GM19372 (cell line): ENCODE measurements at regions not wholly inside any gene's neighbourhood (a gene's known extent, or its start where the extent isn't known, plus 50 kb on each side); places are given as distances from the start of the nearest gene placed in this dataset.

Source experiments
- ATAC-seq: cut with Tn5 transposase; IDR thresholded peaks from one replicate; pipeline ENCODE4 v1.9.1; 2021; ENCODE audit warnings: mild to moderate bottlenecking, low read depth, moderate library complexity; ENCODE audit not compliant: unreplicated experiment

DNA sequence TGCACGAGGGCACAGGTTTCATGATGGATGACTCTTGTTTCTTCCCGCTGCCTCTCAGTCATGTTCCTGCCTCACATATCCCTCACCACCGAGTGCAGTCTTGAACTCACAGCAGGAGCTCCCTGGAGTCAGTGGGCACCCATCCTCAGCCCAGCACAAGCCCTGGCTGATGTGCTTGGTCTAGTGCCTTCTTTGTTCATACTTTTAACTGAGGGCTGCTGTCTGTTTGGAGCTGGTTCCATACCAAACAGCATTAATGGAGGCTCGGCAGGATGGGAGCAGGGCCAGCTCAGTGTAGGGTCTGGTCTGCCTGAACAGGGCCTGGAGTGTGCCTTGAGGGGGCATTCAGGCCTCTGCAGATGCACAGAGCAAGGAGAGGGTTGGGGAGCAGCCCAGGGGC, 54.5 kb upstream of the GLI2 start:
- no peak for ATAC-seq

- ATAC-seq: no peak
Measured at GRCh38 chr2:120681696-120682288, 53.9 kb upstream of the GLI2 start.

DNA sequence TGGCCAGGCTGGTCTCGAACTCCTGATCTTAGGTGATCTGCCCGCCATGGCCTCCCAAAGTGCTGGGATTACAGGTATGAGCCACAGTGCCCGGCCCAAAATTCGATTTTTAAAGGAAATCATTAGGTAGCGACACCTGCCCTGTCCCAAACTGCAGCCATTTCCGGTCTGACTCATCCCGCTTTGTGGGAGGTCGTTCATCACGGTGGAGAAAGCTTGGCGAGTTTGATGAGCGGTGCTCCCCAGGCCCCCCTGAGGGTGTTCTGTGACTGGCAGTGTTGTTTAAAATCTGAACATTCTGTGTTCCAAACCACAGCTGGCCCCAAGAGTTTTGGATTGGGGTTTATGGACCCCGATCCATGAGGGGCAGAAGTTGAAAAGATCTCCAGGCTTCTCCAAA, 53.0 kb upstream of the GLI2 start:
- no peak for ATAC-seq

- no peak for ATAC-seq
Measured at GRCh38 chr2:120683081-120683480, 52.6 kb upstream of the GLI2 start.

DNA sequence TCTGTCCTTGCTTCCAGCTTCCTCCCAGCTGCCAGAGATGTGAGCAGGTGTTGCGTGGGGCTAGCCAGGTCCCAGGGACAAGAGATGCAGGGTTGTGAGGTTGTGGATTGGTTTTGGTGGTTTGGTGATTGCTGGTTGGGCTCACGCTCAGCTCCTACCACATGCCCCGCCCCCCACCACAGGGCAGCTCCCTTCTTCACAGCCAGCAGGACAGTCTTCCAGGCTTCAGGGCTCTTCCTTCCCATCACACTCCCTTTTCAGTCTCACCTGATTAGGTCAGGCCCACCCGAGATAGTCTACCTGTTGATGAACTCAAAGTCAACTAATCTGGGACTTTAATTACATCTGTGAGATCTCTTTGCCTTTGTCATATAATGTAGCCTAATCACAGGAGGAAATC, 52.0 kb upstream of the GLI2 start:
- ATAC-seq: no peak

DNA sequence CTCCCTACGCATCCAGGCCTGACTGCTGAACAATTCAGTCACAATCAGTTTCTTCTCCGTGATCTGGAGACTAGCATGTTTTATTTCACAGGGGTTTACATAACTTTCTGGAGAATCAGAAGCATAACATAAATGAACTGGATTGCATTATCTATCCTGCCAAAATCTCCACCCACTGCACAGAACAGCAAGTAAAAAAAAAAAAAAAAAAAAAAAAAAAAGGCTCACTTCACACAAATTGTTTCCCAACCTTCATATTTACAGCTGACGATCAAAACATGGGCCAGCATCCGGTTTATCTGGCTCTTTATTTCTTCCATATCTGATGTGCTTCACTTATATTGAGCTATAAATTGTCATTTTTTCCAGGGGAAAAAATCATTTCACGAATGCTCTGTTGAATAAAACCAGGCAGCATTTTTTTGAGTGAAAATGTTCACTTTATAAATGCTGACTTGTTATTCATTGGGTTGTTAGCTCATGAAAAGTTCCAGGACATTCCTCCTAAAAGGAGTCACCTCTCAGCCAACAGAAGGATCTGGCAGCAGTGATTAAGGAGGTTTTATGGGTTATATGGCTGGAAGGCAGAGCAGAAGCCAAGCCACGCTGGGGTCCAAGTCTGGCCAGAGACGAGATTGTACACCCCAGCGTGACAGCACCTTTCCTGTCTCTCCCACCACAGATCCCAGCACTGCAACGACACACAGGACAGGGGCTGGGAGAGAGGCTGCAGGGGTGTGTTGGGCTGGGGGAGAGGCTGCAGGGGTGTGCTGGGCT, 51.2 kb upstream of the GLI2 start:
- no peak for ATAC-seq

- no peak for ATAC-seq
Measured at GRCh38 chr2:120685066-120685973, 50.3 kb upstream of the GLI2 start.
